Ishikawa (cell line): ENCODE measurements at regions not wholly inside any gene's neighbourhood (a gene's known extent, or its start where the extent isn't known, plus 50 kb on each side); places are given as distances from the start of the nearest gene placed in this dataset.

ENCODE experiments used
- CEBPB ChIP-seq: IDR thresholded peaks from 2 replicates; pipeline ENCODE4 v1.6.1; 2012
- CREB1 ChIP-seq: IDR thresholded peaks from 2 replicates; pipeline ENCODE4 v1.6.1; 2012; ENCODE audit warnings: low read depth
- EGR1 ChIP-seq: IDR thresholded peaks from 2 replicates; pipeline ENCODE4 v1.6.1; 2012
- EP300 ChIP-seq: IDR thresholded peaks from 2 replicates; pipeline ENCODE4 v1.6.1; 2012; ENCODE audit warnings: borderline replicate concordance
- FOXM1 ChIP-seq: IDR thresholded peaks from 2 replicates; pipeline ENCODE4 v1.6.1; 2012; ENCODE audit warnings: low read depth, borderline replicate concordance
- MAX ChIP-seq: IDR thresholded peaks from 2 replicates; pipeline ENCODE4 v1.6.1; 2012
- NFIC ChIP-seq: IDR thresholded peaks from 2 replicates; pipeline ENCODE4 v1.6.1; 2012
- RAD21 ChIP-seq: IDR thresholded peaks from 2 replicates; pipeline ENCODE4 v1.6.1; 2012; ENCODE audit warnings: low read depth
- REST ChIP-seq: IDR thresholded peaks from 2 replicates; pipeline ENCODE4 v1.6.1; 2012; ENCODE audit warnings: low read depth, mild to moderate bottlenecking
- TAF1 ChIP-seq: IDR thresholded peaks from 2 replicates; pipeline ENCODE4 v1.6.1; 2012; ENCODE audit warnings: low read depth, mild to moderate bottlenecking
- TCF12 ChIP-seq: IDR thresholded peaks from 2 replicates; pipeline ENCODE4 v1.6.1; 2012; ENCODE audit warnings: low read depth
- TEAD4 ChIP-seq: IDR thresholded peaks from 2 replicates; pipeline ENCODE4 v1.6.1; 2012
- USF1 ChIP-seq: IDR thresholded peaks from 2 replicates; pipeline ENCODE4 v1.6.1; 2012
- YY1 ChIP-seq: IDR thresholded peaks from 2 replicates; pipeline ENCODE4 v1.6.1; 2012; ENCODE audit warnings: low read depth
- ZBTB7A ChIP-seq: IDR thresholded peaks from 2 replicates; pipeline ENCODE4 v1.6.1; 2012; ENCODE audit warnings: low read depth

- TF ChIP-seq EP300 (no peak), ZBTB7A (no peak), FOXM1 (no peak), REST (no peak), TCF12 (no peak), CREB1 (no peak), MAX (no peak), RAD21 (no peak), YY1 (no peak), TAF1 (no peak), USF1 (no peak), TEAD4 (no peak), CEBPB (no peak), EGR1 (no peak), NFIC (no peak)
Measured at GRCh38 chr2:19569300-19569791, 210.9 kb upstream of the OSR1 start.

- TF ChIP-seq EGR1 (no peak), NFIC (no peak), TEAD4 (no peak), MAX (no peak), TAF1 (no peak), YY1 (no peak), EP300 (no peak), ZBTB7A (no peak)
Measured at GRCh38 chr2:19568809-19569208, 210.4 kb upstream of the OSR1 start.

- TF ChIP-seq YY1 = no peak
- no peak for TF ChIP-seq CEBPB
- no peak for TF ChIP-seq FOXM1
- no peak for TF ChIP-seq TEAD4
- no peak for TF ChIP-seq EGR1
- no peak for TF ChIP-seq REST
- TF ChIP-seq EP300 = no peak
- no peak for TF ChIP-seq ZBTB7A
- TF ChIP-seq RAD21 = no peak
- TF ChIP-seq NFIC = no peak
- no peak for TF ChIP-seq MAX
- TF ChIP-seq TCF12 = no peak
- no peak for TF ChIP-seq USF1
- TF ChIP-seq CREB1 = no peak
- TF ChIP-seq TAF1 = no peak
Measured at GRCh38 chr2:19560785-19561184, 202.4 kb upstream of the OSR1 start.

- no peak for TF ChIP-seq YY1
- TF ChIP-seq TEAD4 = no peak
- no peak for TF ChIP-seq MAX
- no peak for TF ChIP-seq USF1
- TF ChIP-seq NFIC = no peak
- no peak for TF ChIP-seq FOXM1
- TF ChIP-seq CEBPB = no peak
- no peak for TF ChIP-seq TAF1
- no peak for TF ChIP-seq CREB1
- TF ChIP-seq REST = no peak
- TF ChIP-seq TCF12 = no peak
- TF ChIP-seq EGR1 = no peak
- no peak for TF ChIP-seq ZBTB7A
- no peak for TF ChIP-seq EP300
- TF ChIP-seq RAD21 = no peak
Measured at GRCh38 chr2:19559596-19560240, 201.3 kb upstream of the OSR1 start.
